ENCODE measurements at regions not wholly inside any gene's neighbourhood (a gene's known extent, or its start where the extent isn't known, plus 50 kb on each side); places are given as distances from the start of the nearest gene placed in this dataset.

GRCh38 chr14:101022916-101023435, 119.5 kb upstream of the RTL1 start:
- DNase-seq (no peak), ATAC-seq (ENCODE audit: low read depth) (no peak)
- Histone ChIP-seq H2AK5ac (ENCODE audit: low read depth, low read length) (no peak overlapping the region), H3K36me3 (ENCODE audit: control insufficient read depth, insufficient read depth, low read length) (peaks cover 88% of the 10 kb centered on the region), H2BK20ac (ENCODE audit: low read depth, low read length) (no peak overlapping the region), H2BK15ac (ENCODE audit: low read depth, low read length) (no peak overlapping the region), H3K9ac (ENCODE audit: low read depth, low read length) (no peak overlapping the region), H3K4me2 (ENCODE audit: low read depth, low read length) (no peak overlapping the region), H4K91ac (ENCODE audit: insufficient read depth, low read depth, low read length) (no peak overlapping the region), H2BK120ac (ENCODE audit: low read depth, low read length) (no peak overlapping the region), H2AFZ (replicated peaks; ENCODE audit: low read length, poor library complexity) (no peak overlapping the region), H2BK5ac (ENCODE audit: low read depth, low read length, poor library complexity, severe bottlenecking) (no peak overlapping the region), H3K18ac (ENCODE audit: low read depth, low read length) (no peak overlapping the region), H3K14ac (replicated peaks; ENCODE audit: low read depth, low read length) (no peak overlapping the region), H3K4me3 (ENCODE audit: insufficient read depth, low read depth, low read length) (no peak overlapping the region), H3K23ac (ENCODE audit: low read depth, low read length) (no peak overlapping the region), H3K27me3 (ENCODE audit: control insufficient read depth, insufficient read depth, low read length) (no peaks in the 10 kb centered on the region), H3K4ac (ENCODE audit: low read depth, low read length) (no peak overlapping the region), H4K8ac (ENCODE audit: low read depth in 2 of 2, low read length in 2 of 2) (no peak overlapping the region), H3K4me1 (ENCODE audit: control insufficient read depth, insufficient read depth, low read length) (no peaks in the 10 kb centered on the region), H3K79me1 (ENCODE audit: low read depth in 1 of 2, low read length in 2 of 2) (peaks cover 18 to 80% of the 10 kb centered on the region in 2 experiments), H4K5ac (ENCODE audit: low read depth, low read length) (no peak overlapping the region), H3K27ac (ENCODE audit: insufficient read depth, low read length) (no peak overlapping the region), H3K56ac (ENCODE audit: extremely low read depth, insufficient read depth, low read length) (no peak overlapping the region), H2AK9ac (replicated peaks; ENCODE audit: low read depth, low read length, poor library complexity) (no peak overlapping the region), H4K20me1 (ENCODE audit: insufficient read depth, low read length) (peaks cover 89% of the 10 kb centered on the region), H3K9me1 (ENCODE audit: insufficient read depth, low read length) (peaks cover 16% of the 10 kb centered on the region), H3K9me3 (ENCODE audit: control insufficient read depth, insufficient read depth, low read length) (no peaks in the 10 kb centered on the region)
- CTCF ChIA-PET: no interaction called here
- in situ Hi-C loops (cut with MboI; ENCODE audit: low sequenced_read_pairs): no loop called here
- intact Hi-C loops (cut with micrococcal nuclease): no loop called here
- POLR2A ChIA-PET (ENCODE audit: unreplicated experiment): no interaction called here
- dilution Hi-C loops (cut with HindIII; ENCODE audit: low sequenced_read_pairs, unreplicated experiment): no loop called here
- no peak for TF ChIP-seq CTCF (conservative IDR thresholded peaks at IDR 0.05; ENCODE audit: low read depth, low read length)
- TF ChIP-seq POLR2A (IDR thresholded peaks at IDR 0.05; ENCODE audit: low read depth, low read length): no peak
- no peak for TF ChIP-seq FOS (IDR thresholded peaks at IDR 0.05; ENCODE audit: low read depth, low read length)
- no peak for TF ChIP-seq NFE2L2 (IDR thresholded peaks at IDR 0.05; ENCODE audit: low read depth, low read length)
- no peak for TF ChIP-seq MXI1 (IDR thresholded peaks at IDR 0.05; ENCODE audit: borderline replicate concordance, low read depth, low read length)
- WGBS, 2 experiments (ENCODE audit: extremely low coverage in 2 of 2, insufficient read length in 1 of 2): no CpG with 5 or more reads among the region's 15 CpGs
- BruUV-seq (replicated peaks): no TSS peak
